NCI-H128 (cell line): ENCODE measurements at regions not wholly inside any gene's neighbourhood (a gene's known extent, or its start where the extent isn't known, plus 50 kb on each side); places are given as distances from the start of the nearest gene placed in this dataset.

Experiments
- DNase-seq: peaks from one replicate; lab custom pipeline; 2025; ENCODE audit not compliant: unreplicated experiment; lab: John Stamatoyannopoulos, UW

GRCh38 chr3:72380711-72381493 lies 467.3 kb downstream of the SHQ1 start:
- no peak for DNase-seq

- DNase-seq = no peak
Observed at GRCh38 chr3:72380193-72380592, 468.1 kb downstream of the SHQ1 start.

- no peak for DNase-seq
Observed at GRCh38 chr3:72379500-72380187, 468.6 kb downstream of the SHQ1 start.

- DNase-seq = no peak
Observed at GRCh38 chr3:72378287-72378686, 470.0 kb downstream of the SHQ1 start.

- DNase-seq = no peak
Observed at GRCh38 chr3:72376956-72377710, 471.1 kb downstream of the SHQ1 start.

- DNase-seq = no peak
Observed at GRCh38 chr3:72375237-72376076, 472.8 kb downstream of the SHQ1 start.

GRCh38 chr3:72373139-72373538 lies 475.1 kb downstream of the SHQ1 start:
- no peak for DNase-seq

GRCh38 chr3:72372161-72372560 lies 476.1 kb downstream of the SHQ1 start:
- DNase-seq = no peak

- no peak for DNase-seq
Observed at GRCh38 chr3:72371431-72371830, 476.8 kb downstream of the SHQ1 start.

GRCh38 chr3:72370947-72371346 lies 477.3 kb downstream of the SHQ1 start:
- no peak for DNase-seq

- no peak for DNase-seq
Observed at GRCh38 chr3:72369681-72370080, 478.6 kb downstream of the SHQ1 start.

- peak; percentile 15 for DNase-seq
Observed at GRCh38 chr3:72368331-72368975, 479.8 kb downstream of the SHQ1 start.

- DNase-seq = no peak
Observed at GRCh38 chr3:72361990-72362389, 486.3 kb downstream of the SHQ1 start.

GRCh38 chr3:72359743-72360142 lies 488.5 kb downstream of the SHQ1 start:
- no peak for DNase-seq

GRCh38 chr3:72355168-72355567 lies 493.1 kb downstream of the SHQ1 start:
- DNase-seq = no peak

GRCh38 chr3:72354486-72354885 lies 493.8 kb downstream of the SHQ1 start:
- no peak for DNase-seq

GRCh38 chr3:72353236-72354128 lies 494.8 kb downstream of the SHQ1 start:
- no peak for DNase-seq

GRCh38 chr3:72352176-72352575 lies 496.1 kb downstream of the SHQ1 start:
- DNase-seq = no peak

GRCh38 chr3:72351536-72351935 lies 496.7 kb downstream of the SHQ1 start:
- no peak for DNase-seq
